ENCODE measurements at regions not wholly inside any gene's neighbourhood (a gene's known extent, or its start where the extent isn't known, plus 50 kb on each side); places are given as distances from the start of the nearest gene placed in this dataset.

- no peak overlapping the region for H3K4me3 ChIP-seq (ENCODE audit: low read depth, low read length)
- H3K36me3 ChIP-seq: no peaks in the 10 kb centered on the region
- H3K9me3 ChIP-seq (ENCODE audit: severe bottlenecking): no peaks in the 10 kb centered on the region
- TF ChIP-seq CTCF (IDR thresholded peaks at IDR 0.05; ENCODE audit: low read depth, low read length): no peak
- DNase-seq: no peak
- H3K27me3 ChIP-seq (ENCODE audit: insufficient read depth, low read depth, severe bottlenecking): no peaks in the 10 kb centered on the region
- no peak overlapping the region for H3K27ac ChIP-seq
Measured at GRCh38 chr2:194962254-194962653, 694.8 kb upstream of the SLC39A10 start.

GRCh38 chr2:194954218-194954617 is 702.8 kb upstream of the SLC39A10 start:
- Histone ChIP-seq H3K27me3 (ENCODE audit: insufficient read depth, low read depth, severe bottlenecking) (no peaks in the 10 kb centered on the region), H3K4me3 (ENCODE audit: low read depth, low read length) (no peak overlapping the region), H3K9me3 (ENCODE audit: severe bottlenecking) (no peaks in the 10 kb centered on the region), H3K36me3 (no peaks in the 10 kb centered on the region), H3K27ac (no peak overlapping the region)
- no peak for TF ChIP-seq CTCF (IDR thresholded peaks at IDR 0.05; ENCODE audit: low read depth, low read length)
- no peak for DNase-seq

- no peaks in the 10 kb centered on the region for H3K27me3 ChIP-seq (ENCODE audit: insufficient read depth, low read depth, severe bottlenecking)
- no peak for DNase-seq
- H3K27ac ChIP-seq: no peak overlapping the region
- H3K4me3 ChIP-seq (ENCODE audit: low read depth, low read length): no peak overlapping the region
- TF ChIP-seq CTCF (IDR thresholded peaks at IDR 0.05; ENCODE audit: low read depth, low read length): no peak
- H3K9me3 ChIP-seq (ENCODE audit: severe bottlenecking): no peaks in the 10 kb centered on the region
- no peaks in the 10 kb centered on the region for H3K36me3 ChIP-seq
Measured at GRCh38 chr2:194946826-194947225, 710.2 kb upstream of the SLC39A10 start.

- H3K36me3 ChIP-seq: no peaks in the 10 kb centered on the region
- no peaks in the 10 kb centered on the region for H3K9me3 ChIP-seq (ENCODE audit: severe bottlenecking)
- H3K27me3 ChIP-seq (ENCODE audit: insufficient read depth, low read depth, severe bottlenecking): no peaks in the 10 kb centered on the region
- no peak overlapping the region for H3K4me3 ChIP-seq (ENCODE audit: low read depth, low read length)
- H3K27ac ChIP-seq: no peak overlapping the region
- DNase-seq: no peak
- TF ChIP-seq CTCF (IDR thresholded peaks at IDR 0.05; ENCODE audit: low read depth, low read length): no peak
Measured at GRCh38 chr2:194938066-194938465, 719.0 kb upstream of the SLC39A10 start.

GRCh38 chr2:194927489-194927888 is 729.5 kb upstream of the SLC39A10 start:
- DNase-seq: no peak
- no peaks in the 10 kb centered on the region for H3K27me3 ChIP-seq (ENCODE audit: insufficient read depth, low read depth, severe bottlenecking)
- TF ChIP-seq CTCF (IDR thresholded peaks at IDR 0.05; ENCODE audit: low read depth, low read length): no peak

GRCh38 chr2:194926873-194927272 is 730.2 kb upstream of the SLC39A10 start:
- DNase-seq: no peak
- H3K9me3 ChIP-seq (ENCODE audit: severe bottlenecking): no peaks in the 10 kb centered on the region
- no peaks in the 10 kb centered on the region for H3K36me3 ChIP-seq
- no peak overlapping the region for H3K27ac ChIP-seq
- no peak for TF ChIP-seq CTCF (IDR thresholded peaks at IDR 0.05; ENCODE audit: low read depth, low read length)
- no peak overlapping the region for H3K4me3 ChIP-seq (ENCODE audit: low read depth, low read length)
- H3K27me3 ChIP-seq (ENCODE audit: insufficient read depth, low read depth, severe bottlenecking): no peaks in the 10 kb centered on the region

More at GRCh38 chr2:194927489-194927888, 729.5 kb upstream of the SLC39A10 start:
- no peaks in the 10 kb centered on the region for H3K36me3 ChIP-seq
- no peak overlapping the region for H3K27ac ChIP-seq
- H3K9me3 ChIP-seq (ENCODE audit: severe bottlenecking): no peaks in the 10 kb centered on the region
- H3K4me3 ChIP-seq (ENCODE audit: low read depth, low read length): no peak overlapping the region

Measured in WERI-Rb-1 (cell line).